ENCODE measurements at regions not wholly inside any gene's neighbourhood (a gene's known extent, or its start where the extent isn't known, plus 50 kb on each side); places are given as distances from the start of the nearest gene placed in this dataset.
"Not testable (repeated sequence)": the region's sequence is repeated elsewhere in the genome, so short reads cannot be mapped to it uniquely, and the experiment has no call there.

- not testable (repeated sequence) for TF ChIP-seq CTCF (conservative IDR thresholded peaks at IDR 0.05); EZH2 (IDR thresholded peaks at IDR 0.05; ENCODE audit: low read depth)
Observed at GRCh38 chr3:86827582-86827981, 163.4 kb downstream of the VGLL3 start.
